Activated T-helper 1 cell treated with anti-CD3 and anti-CD28 coated beads, Interleukin-2, amount 50 U/mL, for 16 hours (primary cell): ENCODE measurements at regions not wholly inside any gene's neighbourhood (a gene's known extent, or its start where the extent isn't known, plus 50 kb on each side); places are given as distances from the start of the nearest gene placed in this dataset.

Source experiments
- DNase-seq, 2 donors: peaks; one replicate each; pipeline ENCODE4 v3.0.0-alpha.2; 2020; ENCODE audit warnings: low read depth in 1 of 2, low spot score in 1 of 2

- DNase-seq: no peak
Measured at GRCh38 chr2:219991116-219991515, 363.7 kb downstream of the SLC4A3 start.

- DNase-seq: no peak
Measured at GRCh38 chr2:219995399-219995798, 368.0 kb downstream of the SLC4A3 start.

DNA sequence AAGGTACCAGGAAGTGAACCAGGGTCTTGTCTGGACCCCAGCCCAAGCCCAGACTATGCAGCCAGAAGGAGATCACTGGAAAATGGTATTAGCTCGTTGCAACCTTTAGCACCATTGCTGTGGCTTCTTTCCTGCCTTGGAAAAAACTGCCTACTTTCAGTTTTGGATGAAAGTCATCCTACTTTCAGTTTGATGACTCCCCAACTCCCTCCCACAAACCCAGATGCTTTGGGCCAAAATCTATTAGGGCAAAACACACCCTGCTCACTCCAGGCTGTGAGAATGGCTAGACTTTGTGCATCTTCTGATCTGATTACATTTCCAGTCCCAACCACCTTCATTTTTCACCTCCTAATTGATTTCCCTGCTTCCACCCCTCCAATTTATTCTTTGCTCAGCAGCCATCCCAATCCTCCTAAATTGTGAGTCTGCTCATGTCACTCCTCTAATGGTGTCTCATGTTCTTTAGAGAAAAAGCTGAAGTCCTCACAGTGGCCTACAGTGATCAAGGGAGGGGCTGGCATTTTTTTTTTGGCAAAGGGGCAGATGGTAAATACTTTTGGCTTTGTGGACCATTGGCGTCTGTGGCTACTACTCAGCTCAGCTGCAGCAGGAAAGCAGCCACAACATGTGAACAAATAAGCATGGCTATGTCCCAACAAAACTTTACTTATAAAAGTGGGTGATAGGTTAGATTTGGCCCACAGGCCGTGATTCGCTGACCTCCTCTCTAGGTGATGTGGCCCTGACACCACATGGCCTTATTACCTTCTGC, 368.7 kb downstream of the SLC4A3 start:
- no peak for DNase-seq

DNA sequence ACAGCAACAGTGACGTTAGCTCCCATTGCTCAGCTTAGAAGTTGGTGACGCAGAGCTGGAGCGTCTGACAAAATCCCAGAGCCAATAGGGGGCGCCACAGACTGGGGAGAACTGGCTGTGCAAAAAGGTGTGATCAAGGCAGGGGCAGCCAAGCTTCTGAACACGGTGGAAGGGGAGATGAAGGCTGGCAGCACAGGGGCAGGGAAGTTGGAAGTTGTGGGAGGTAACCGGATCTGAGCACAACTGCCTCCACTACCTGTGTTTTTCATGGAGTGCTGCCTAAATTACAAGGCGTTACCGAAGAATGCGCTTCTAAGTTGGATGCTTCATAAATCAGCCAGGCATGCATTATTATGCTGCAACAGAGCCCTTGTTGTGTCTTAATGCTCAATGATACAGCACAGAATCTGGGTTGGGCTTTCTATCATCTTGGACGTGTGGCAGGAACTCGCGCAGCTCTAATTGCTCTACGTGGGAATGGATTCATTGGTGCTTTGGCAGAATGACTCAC, 370.0 kb downstream of the SLC4A3 start:
- no peak for DNase-seq

GRCh38 chr2:219998107-219998506, 370.7 kb downstream of the SLC4A3 start:
- no peak for DNase-seq

DNA sequence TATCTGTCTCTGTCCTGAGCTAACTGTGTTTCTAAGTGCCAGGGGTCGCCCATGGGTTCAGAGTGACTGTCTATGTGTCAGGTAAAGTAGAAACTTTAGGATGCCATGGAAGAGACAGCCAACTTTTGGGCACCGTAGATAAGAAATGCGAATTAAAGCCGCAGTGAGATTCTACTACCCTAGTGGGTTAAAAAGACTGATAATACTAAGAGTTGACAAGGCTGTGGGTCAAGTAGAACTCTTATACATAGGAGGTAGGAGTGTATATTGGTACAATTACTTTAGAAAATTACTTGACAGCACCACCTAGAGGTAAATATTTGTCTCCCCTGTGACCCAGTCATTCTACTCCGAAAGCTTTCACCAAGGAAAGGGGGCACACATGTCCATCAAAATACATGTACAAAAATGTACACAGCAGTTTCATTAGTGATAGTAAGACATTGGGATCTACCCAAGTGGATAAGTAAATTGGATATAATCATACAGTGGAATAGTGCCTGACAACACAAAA, 371.3 kb downstream of the SLC4A3 start:
- no peak for DNase-seq

- no peak for DNase-seq
Measured at GRCh38 chr2:220000080-220000479, 372.6 kb downstream of the SLC4A3 start.

GRCh38 chr2:220000586-220000985, 373.2 kb downstream of the SLC4A3 start:
- no peak for DNase-seq

GRCh38 chr2:220001751-220002150, 374.3 kb downstream of the SLC4A3 start:
- DNase-seq: no peak

DNA sequence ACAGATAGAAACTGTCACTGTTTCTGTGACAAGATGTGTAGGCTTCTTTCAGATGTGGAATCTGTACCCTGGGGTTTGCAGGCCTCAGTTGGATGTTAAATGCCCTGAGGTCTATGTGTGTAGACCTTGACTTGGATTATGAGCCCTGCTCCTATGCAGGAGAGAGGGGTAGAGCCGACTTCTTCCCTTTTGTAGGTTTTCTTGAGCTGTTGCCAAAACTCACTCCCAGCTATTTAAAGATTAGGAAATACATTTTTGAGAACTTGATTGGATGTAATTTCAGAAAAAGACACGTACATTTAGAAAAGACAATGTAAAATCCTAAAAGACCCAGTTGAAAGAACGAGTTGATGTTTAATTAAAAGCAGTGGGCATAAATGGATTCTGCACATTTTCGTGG, 374.8 kb downstream of the SLC4A3 start:
- no peak for DNase-seq

DNA sequence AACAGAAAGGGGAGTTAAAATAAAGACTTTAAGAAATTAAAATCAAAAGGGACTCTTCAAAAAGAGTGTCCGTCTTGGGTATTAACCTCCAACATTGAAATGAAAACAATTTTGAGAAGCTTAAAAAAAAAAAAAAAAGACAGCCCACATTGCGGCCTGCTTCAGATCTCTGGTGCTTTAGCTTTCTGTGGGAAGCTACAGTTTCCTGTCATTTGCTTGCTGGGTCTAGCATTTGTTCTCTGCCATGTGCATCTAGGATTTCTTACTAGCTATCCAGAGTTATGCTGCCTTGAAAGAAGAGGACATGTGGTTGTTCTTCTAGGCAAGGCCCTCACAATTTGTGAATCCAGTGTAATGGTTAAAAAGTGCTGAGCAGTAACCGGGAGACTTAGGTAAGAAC, 375.3 kb downstream of the SLC4A3 start:
- DNase-seq: no peak

GRCh38 chr2:220005362-220005761, 377.9 kb downstream of the SLC4A3 start:
- no peak for DNase-seq

DNA sequence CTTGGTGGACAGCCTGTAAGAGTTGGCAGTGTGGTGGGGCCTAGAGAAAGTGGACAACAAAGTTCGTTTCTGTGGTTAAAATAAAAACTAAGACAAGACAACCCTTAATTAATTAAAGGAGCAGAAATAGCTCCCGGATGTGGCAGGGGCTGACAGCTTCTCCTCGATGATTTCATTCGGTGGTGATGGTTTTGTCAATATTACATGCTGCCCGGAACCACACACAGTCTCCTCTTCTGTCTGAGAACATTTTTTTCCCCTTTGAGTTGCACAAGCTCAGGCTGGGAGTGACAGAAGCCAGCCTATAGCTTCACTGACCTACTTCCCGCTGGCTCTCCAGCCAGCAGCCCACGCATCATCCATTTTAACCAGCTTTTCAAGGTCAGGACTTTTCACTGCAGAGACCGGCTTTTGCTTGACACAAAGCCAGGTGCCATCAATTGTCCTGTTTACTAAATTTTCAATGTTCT, 378.8 kb downstream of the SLC4A3 start:
- DNase-seq: no peak

GRCh38 chr2:220011859-220012258, 384.4 kb downstream of the SLC4A3 start:
- DNase-seq: no peak

DNA sequence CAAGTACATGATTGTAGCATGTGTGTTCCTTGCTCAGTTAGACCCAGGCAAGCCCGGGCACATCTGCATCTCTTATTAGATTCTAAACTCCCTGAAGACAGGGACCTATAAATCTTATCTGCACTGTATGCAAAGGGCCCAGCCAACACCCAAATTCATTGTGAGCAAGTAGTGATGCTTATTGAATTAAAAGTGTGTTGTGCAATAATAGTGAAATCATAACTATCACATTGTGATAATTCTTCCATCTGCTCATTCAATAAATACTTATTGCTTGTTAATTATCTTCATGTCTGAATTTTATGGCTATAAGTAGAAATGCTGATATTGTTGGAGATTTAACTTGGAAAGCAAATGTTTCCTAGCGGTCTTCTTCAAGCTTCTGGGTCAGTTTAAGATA, 387.5 kb downstream of the SLC4A3 start:
- DNase-seq: no peak

- DNase-seq: no peak
Measured at GRCh38 chr2:220015576-220015975, 388.1 kb downstream of the SLC4A3 start.

- no peak for DNase-seq
Measured at GRCh38 chr2:220025207-220025606, 397.8 kb downstream of the SLC4A3 start.

DNA sequence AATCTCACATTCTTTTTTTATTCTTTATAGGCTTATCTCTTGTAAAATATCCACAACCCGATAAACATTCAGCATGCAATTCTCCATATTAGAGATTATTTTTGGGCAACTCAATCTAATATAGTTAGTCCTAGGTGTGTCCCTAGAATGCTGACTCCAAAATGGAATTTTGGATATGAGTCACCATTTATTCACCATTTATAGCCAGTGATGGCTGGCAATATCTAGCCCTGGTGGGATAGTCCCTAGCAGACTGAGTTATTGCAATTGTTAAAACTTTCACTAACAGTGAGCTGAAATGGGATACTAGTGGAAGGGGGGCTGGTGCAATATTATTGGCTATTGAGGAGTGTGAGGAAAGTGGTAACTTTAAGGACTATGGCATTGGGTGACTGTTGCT, 401.6 kb downstream of the SLC4A3 start:
- no peak for DNase-seq

DNA sequence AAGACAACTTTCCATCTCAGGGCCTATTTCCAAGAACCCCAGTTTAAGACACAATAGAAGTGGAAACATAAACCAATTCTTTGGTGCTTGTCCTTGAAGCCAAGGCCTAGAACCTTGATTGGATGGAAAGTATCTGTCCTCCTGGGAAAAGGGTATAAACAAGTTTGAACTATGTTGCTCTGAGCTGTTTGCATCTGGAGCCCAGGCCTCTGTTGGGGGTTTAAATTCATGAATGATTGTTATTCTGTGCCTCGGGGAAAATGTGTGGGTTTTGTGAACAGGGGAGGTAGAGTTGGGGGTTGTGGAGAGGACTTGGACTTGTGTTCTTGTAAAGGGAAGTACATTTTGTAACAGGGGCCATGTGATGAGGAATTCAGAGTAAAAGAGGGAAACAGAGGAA, 406.1 kb downstream of the SLC4A3 start:
- DNase-seq: no peak

GRCh38 chr2:220034426-220035130, 407.1 kb downstream of the SLC4A3 start:
- DNase-seq: no peak

DNA sequence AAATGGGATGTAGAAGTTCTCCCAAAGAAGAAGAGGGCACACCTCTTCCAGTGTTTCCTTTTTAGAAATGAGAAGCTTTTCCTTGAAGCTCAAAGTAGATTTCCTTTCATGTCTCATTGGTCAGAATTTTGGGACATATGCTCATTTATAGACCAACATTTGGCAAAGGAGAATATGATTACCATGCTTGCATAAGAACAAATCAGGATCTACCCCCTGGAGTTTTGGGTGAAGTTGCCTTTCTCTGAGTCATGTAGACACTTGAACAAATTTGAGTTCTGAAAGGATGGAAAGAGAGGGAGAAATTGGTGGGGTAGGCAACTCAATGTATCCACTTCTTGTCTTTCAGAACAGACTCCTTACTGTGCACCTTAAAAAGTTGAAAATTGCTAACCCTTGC, 409.0 kb downstream of the SLC4A3 start:
- no peak for DNase-seq

DNA sequence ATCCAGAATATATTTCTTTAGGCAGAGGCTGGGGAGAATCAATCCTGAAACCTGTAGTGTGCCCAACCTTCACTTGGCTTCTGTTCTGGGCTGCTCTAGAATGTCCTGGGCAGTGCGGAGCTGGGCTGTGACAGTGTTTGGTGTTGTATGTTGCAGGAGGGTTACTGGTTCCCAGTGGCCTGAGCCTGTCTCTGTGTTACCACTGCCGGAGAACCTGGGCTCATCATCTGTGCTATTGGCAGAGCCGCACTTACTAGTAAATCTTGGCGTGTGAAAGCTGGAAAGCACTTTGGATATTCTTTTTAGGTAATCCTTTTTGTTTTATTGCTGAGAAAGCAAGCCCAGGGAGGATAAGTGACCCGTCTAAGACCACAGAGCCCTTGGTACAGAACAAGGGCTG, 412.9 kb downstream of the SLC4A3 start:
- DNase-seq: no peak
